ENCODE measurements at regions not wholly inside any gene's neighbourhood (a gene's known extent, or its start where the extent isn't known, plus 50 kb on each side); places are given as distances from the start of the nearest gene placed in this dataset.

DNA sequence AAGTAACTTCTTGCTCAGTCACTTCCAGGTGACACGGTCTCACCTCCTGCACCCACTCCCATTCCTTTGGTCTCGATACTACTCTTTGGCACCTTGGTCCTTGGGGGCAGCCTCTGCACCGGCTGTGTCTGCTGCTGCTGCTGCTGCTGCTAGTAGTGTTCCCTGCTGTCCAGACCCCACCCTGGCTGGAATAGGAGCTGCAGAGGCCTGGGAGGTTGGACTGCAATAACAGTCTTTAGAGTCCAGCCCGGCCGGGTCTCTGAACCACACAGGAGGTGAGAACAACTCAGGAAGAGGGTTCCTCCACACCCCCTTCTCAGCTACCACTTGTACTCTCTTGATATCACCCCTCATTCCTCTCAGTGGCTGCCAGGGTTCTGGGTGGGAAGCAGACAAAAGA, 231.1 kb upstream of the NLRP1 start:
- no peak overlapping the region for H3K56ac ChIP-seq (ENCODE audit: insufficient read length, low read depth, low read length)

More for the DNA sequence above, 231.1 kb upstream of the NLRP1 start:
- no peaks in the 10 kb centered on the region for H3K27me3 ChIP-seq (ENCODE audit: insufficient read depth, low read length)
- no peak overlapping the region for H3K4me2 ChIP-seq (ENCODE audit: insufficient read depth, insufficient read length, low read length)
- no peak overlapping the region for H2BK15ac ChIP-seq (ENCODE audit: low read depth, low read length)
- H3K9ac ChIP-seq (ENCODE audit: extremely low read depth, insufficient read length, low read length) = no peak overlapping the region
- TF ChIP-seq, protein P1, sequence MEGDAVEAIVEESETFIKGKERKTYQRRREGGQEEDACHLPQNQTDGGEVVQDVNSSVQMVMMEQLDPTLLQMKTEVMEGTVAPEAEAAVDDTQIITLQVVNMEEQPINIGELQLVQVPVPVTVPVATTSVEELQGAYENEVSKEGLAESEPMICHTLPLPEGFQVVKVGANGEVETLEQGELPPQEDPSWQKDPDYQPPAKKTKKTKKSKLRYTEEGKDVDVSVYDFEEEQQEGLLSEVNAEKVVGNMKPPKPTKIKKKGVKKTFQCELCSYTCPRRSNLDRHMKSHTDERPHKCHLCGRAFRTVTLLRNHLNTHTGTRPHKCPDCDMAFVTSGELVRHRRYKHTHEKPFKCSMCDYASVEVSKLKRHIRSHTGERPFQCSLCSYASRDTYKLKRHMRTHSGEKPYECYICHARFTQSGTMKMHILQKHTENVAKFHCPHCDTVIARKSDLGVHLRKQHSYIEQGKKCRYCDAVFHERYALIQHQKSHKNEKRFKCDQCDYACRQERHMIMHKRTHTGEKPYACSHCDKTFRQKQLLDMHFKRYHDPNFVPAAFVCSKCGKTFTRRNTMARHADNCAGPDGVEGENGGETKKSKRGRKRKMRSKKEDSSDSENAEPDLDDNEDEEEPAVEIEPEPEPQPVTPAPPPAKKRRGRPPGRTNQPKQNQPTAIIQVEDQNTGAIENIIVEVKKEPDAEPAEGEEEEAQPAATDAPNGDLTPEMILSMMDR (conservative IDR thresholded peaks at IDR 0.05) = no peak
- H3K23me2 ChIP-seq (ENCODE audit: insufficient read length, low read depth, low read length, poor library complexity, severe bottlenecking) = no peaks in the 10 kb centered on the region
- H3K4me1 ChIP-seq (ENCODE audit: insufficient read depth, low read length) = no peaks in the 10 kb centered on the region; the same call in 1 of the 2 replicates
- no peaks in the 10 kb centered on the region for H3K79me1 ChIP-seq (ENCODE audit: insufficient read depth, low read depth, low read length, poor library complexity, severe bottlenecking)
- H3K27ac ChIP-seq (ENCODE audit: insufficient read length, low read depth, low read length) = no peak overlapping the region
- H2BK120ac ChIP-seq (ENCODE audit: low read depth, low read length, poor library complexity, severe bottlenecking) = no peak overlapping the region
- H4K91ac ChIP-seq (ENCODE audit: insufficient read length, low read depth, low read length) = no peak overlapping the region
- Mint-ChIP-seq H3K36me3 (ENCODE audit: insufficient read depth in 1 of 3, low read depth in 3 of 3) (peaks cover 13 to 29% (median 20%) of the 10 kb centered on the region in 3 experiments), H3K27ac (no peak overlapping the region), H3K4me3 (no peak overlapping the region), H3K27me3 (ENCODE audit: low read depth) (peaks cover 8% of the 10 kb centered on the region), H3K9me3 (peaks cover 28 to 31% of the 10 kb centered on the region in 2 experiments), H3K4me1 (peaks cover 30 to 31% of the 10 kb centered on the region in 2 experiments)
- no peak overlapping the region for H4K5ac ChIP-seq (ENCODE audit: insufficient read length, low read depth, low read length)
- no peak overlapping the region for H2BK5ac ChIP-seq (ENCODE audit: insufficient read length, low read length)
- no peaks in the 10 kb centered on the region for H3K9me3 ChIP-seq (ENCODE audit: control insufficient read depth, low read depth, low read length)
- no peak overlapping the region for H2AK5ac ChIP-seq (ENCODE audit: insufficient read length, low read length)
- no peak overlapping the region for H2AFZ ChIP-seq (ENCODE audit: low read length)
- H3K18ac ChIP-seq (ENCODE audit: insufficient read length, low read depth, low read length) = no peak overlapping the region
- no peak overlapping the region for H2BK12ac ChIP-seq (ENCODE audit: insufficient read length, low read depth, low read length)
- H3K4ac ChIP-seq (ENCODE audit: low read depth, low read length) = no peak overlapping the region
- H4K8ac ChIP-seq (replicated peaks; ENCODE audit: insufficient read length, low read depth, low read length) = no peak overlapping the region
- no peaks in the 10 kb centered on the region for H3K79me2 ChIP-seq (ENCODE audit: insufficient read depth, low read length)
- WGBS (ENCODE audit: extremely low coverage, insufficient read length, low lambda C conversion rate) = no CpG with 5 or more reads among the region's 5 CpGs
- no peak overlapping the region for H2BK20ac ChIP-seq (ENCODE audit: low read depth, low read length, poor library complexity, severe bottlenecking)
- no peak overlapping the region for H3K14ac ChIP-seq (ENCODE audit: insufficient read depth, low read length)
- no peak overlapping the region for H3K23ac ChIP-seq (ENCODE audit: insufficient read length, low read depth, low read length)
- no peaks in the 10 kb centered on the region for H4K20me1 ChIP-seq (ENCODE audit: control insufficient read depth, insufficient read depth, insufficient read length)
- no peak overlapping the region for H3T11ph ChIP-seq (ENCODE audit: low read length)
- DNase-seq = peak; percentile 24
